Trophoblast cell (in vitro differentiated cells and primary cell): ENCODE measurements at regions not wholly inside any gene's neighbourhood (a gene's known extent, or its start where the extent isn't known, plus 50 kb on each side); places are given as distances from the start of the nearest gene placed in this dataset.

Experiments
- DNase-seq, 2 donors: peaks; one replicate each; pipeline ENCODE4 v3.0.0-alpha.2; 2016
- H2AFZ ChIP-seq: 2 replicates; pipeline ENCODE4 v1.6.1; 2013; ENCODE audit warnings: low read length, moderate library complexity, mild to moderate bottlenecking; ENCODE audit not compliant: insufficient read depth, poor library complexity
- H2AK5ac ChIP-seq: 2 replicates; pipeline ENCODE4 v1.6.1; 2013; ENCODE audit warnings: mild to moderate bottlenecking, low read length
- H2BK120ac ChIP-seq: 2 replicates; pipeline ENCODE4 v1.6.1; 2013; ENCODE audit warnings: low read length, mild to moderate bottlenecking, moderate library complexity; ENCODE audit not compliant: insufficient read depth, poor library complexity
- H2BK12ac ChIP-seq: 2 replicates; pipeline ENCODE4 v1.6.1; 2013; ENCODE audit warnings: mild to moderate bottlenecking, low read length, moderate library complexity
- H2BK5ac ChIP-seq: 2 replicates; pipeline ENCODE4 v1.6.1; 2013; ENCODE audit warnings: low read length, low read depth, moderate library complexity, mild to moderate bottlenecking; ENCODE audit not compliant: poor library complexity
- H3K14ac ChIP-seq: 2 replicates; pipeline ENCODE4 v1.6.1; 2013; ENCODE audit warnings: mild to moderate bottlenecking, low read length
- H3K18ac ChIP-seq: 2 replicates; pipeline ENCODE4 v1.6.1; 2013; ENCODE audit warnings: mild to moderate bottlenecking, low read length
- H3K23ac ChIP-seq: 2 replicates; pipeline ENCODE4 v1.6.1; 2013; ENCODE audit warnings: low read length
- H3K27ac ChIP-seq: 2 replicates; pipeline ENCODE4 v1.5.1; 2013; ENCODE audit warnings: low read depth, mild to moderate bottlenecking, inconsistent platforms, low read length, moderate library complexity
- H3K27me3 ChIP-seq: 2 replicates; pipeline ENCODE4 v1.6.1; 2013; ENCODE audit warnings: inconsistent platforms, mild to moderate bottlenecking, low read length, moderate library complexity; ENCODE audit not compliant: insufficient read depth
- H3K36me3 ChIP-seq, 2 experiments: 1 replicate in 1 of 2; 2 replicates in 1 of 2; pipeline ENCODE4 v1.6.1; 2013; ENCODE audit warnings: low read length in 2 of 2, mild to moderate bottlenecking in 2 of 2, moderate library complexity in 1 of 2; ENCODE audit not compliant: insufficient read depth in 2 of 2, control insufficient read depth in 1 of 2
- H3K4ac ChIP-seq: 2 replicates; pipeline ENCODE4 v1.6.1; 2013; ENCODE audit warnings: low read depth, mild to moderate bottlenecking, low read length, moderate library complexity
- H3K4me1 ChIP-seq, 2 experiments: 1 replicate in 1 of 2; 2 replicates in 1 of 2; pipeline ENCODE4 v1.6.1; 2013; ENCODE audit warnings: low read length in 2 of 2, mild to moderate bottlenecking in 2 of 2, moderate library complexity in 1 of 2; ENCODE audit not compliant: insufficient read depth in 2 of 2, control insufficient read depth in 1 of 2
- H3K4me2 ChIP-seq: 2 replicates; pipeline ENCODE4 v1.6.1; 2013; ENCODE audit warnings: inconsistent platforms, mild to moderate bottlenecking, low read length, moderate library complexity
- H3K4me3 ChIP-seq: 2 replicates; pipeline ENCODE4 v1.5.1; 2013; ENCODE audit warnings: mild to moderate bottlenecking, low read depth, low read length, inconsistent platforms
- H3K79me1 ChIP-seq: one replicate; pipeline ENCODE4 v1.6.1; 2013; ENCODE audit warnings: low read length
- H3K79me2 ChIP-seq: 2 replicates; pipeline ENCODE4 v1.6.1; 2013; ENCODE audit warnings: low read length, mild to moderate bottlenecking; ENCODE audit not compliant: control insufficient read depth, insufficient read depth, poor library complexity
- H3K9ac ChIP-seq: 2 replicates; pipeline ENCODE4 v1.6.1; 2013; ENCODE audit warnings: mild to moderate bottlenecking, low read length
- H3K9me3 ChIP-seq: 2 replicates; pipeline ENCODE4 v1.6.1; 2013; ENCODE audit warnings: low read depth, mild to moderate bottlenecking, control low read depth, inconsistent platforms, low read length; ENCODE audit not compliant: insufficient read depth
- H4K12ac ChIP-seq: 2 replicates; pipeline ENCODE4 v1.6.1; 2013; ENCODE audit warnings: low read depth, mild to moderate bottlenecking, low read length, moderate library complexity
- H4K8ac ChIP-seq: 2 replicates; pipeline ENCODE4 v1.6.1; 2013; ENCODE audit warnings: low read depth, mild to moderate bottlenecking, low read length, moderate library complexity
- H4K91ac ChIP-seq: one replicate; pipeline ENCODE4 v1.6.1; 2013; ENCODE audit warnings: low read depth, mild to moderate bottlenecking, low read length, moderate library complexity
- WGBS: extraction: QIAGEN DNeasy Blood & Tissue Kit; methylation state at CpG from one replicate; pipeline ENCODE4 v1.1.7; 2013; ENCODE audit warnings: missing lambda C conversion rate; ENCODE audit not compliant: insufficient read length, insufficient coverage; ENCODE audit errors: extremely low coverage; 5-methylcytosine and 5-hydroxymethylcytosine counted together

DNA sequence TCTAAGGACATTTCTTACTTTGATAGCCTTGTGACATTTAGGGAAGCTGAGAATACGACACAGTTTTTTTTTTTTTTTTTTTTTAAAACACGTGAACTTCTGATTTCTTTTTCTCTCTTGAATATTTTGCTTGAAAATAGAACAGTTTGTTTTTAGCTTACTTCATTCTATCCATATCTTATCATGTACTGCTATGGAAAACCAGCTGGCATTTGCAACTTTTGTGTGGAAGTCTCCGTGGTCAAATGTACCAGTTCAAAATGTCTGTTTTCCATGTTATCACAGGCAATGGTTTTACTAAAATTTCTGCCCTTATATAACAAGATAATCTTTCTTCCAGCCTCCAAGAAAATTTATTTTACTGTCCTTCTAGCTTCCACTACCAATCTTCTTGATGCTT, 821.6 kb downstream of the DNAJB9 start:
- H3K4ac ChIP-seq: no peak overlapping the region
- no peak overlapping the region for H3K27ac ChIP-seq
- H3K18ac ChIP-seq: no peak overlapping the region
- H4K12ac ChIP-seq: no peak overlapping the region
- H3K14ac ChIP-seq: no peak overlapping the region
- no peak overlapping the region for H4K8ac ChIP-seq
- WGBS: no CpG with 5 or more reads among the region's 3 CpGs
- H3K4me1 ChIP-seq: no peaks in the 10 kb centered on the region
- H2BK12ac ChIP-seq: no peak overlapping the region
- no peaks in the 10 kb centered on the region for H3K27me3 ChIP-seq
- H2AFZ ChIP-seq: no peak overlapping the region
- no peak overlapping the region for H2BK5ac ChIP-seq
- no peak overlapping the region for H3K23ac ChIP-seq
- H3K36me3 ChIP-seq: no peaks in the 10 kb centered on the region
- H3K4me3 ChIP-seq: no peak overlapping the region
- no peak overlapping the region for H4K91ac ChIP-seq
- no peak overlapping the region for H2AK5ac ChIP-seq
- no peak overlapping the region for H3K4me2 ChIP-seq
- no peak for DNase-seq
- H3K9me3 ChIP-seq: no peaks in the 10 kb centered on the region
- no peak overlapping the region for H2BK120ac ChIP-seq
- no peak overlapping the region for H3K9ac ChIP-seq
- H3K79me1 ChIP-seq: no peaks in the 10 kb centered on the region
- H3K79me2 ChIP-seq: no peaks in the 10 kb centered on the region

DNA sequence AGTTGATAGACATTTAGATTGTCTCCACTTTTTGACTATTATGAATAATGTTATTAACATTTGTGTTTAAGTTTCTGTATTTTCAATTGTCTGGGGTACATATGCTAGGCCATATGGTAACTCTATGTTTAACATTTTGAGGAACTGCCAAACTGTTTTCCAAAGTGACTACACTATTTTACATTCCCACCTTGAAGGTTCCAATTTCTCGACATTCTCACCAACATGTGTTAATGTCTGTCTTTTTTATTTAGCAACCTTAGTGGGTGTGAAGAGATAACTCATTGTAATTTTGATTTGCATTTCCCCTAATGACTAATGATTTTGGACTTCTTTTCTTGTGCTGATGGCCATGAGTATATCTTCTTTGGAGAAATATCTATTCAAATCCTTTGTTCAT, 832.4 kb downstream of the DNAJB9 start:
- no CpG with 5 or more reads among the region's 1 CpG for WGBS
- H2BK5ac ChIP-seq: no peak overlapping the region
- H3K4me3 ChIP-seq: no peak overlapping the region

DNA sequence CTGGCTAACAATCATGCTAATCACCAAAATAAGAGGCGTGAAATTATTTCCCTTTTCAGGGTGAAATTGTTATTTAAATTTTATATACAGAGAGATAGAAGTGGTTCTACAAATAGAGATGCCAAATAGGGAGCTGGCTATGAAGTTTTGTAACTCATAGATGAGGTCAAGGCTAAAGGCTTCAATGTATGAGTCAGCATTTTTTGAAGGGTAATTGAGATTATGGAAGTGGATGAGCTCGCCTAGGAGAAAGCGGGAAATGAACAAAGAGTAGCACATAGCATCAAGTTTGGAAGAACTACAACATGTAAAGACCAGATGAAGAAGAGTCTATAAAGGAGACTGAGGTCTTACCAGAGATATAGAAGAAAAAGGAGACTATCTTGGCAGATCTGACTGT, 838.1 kb downstream of the DNAJB9 start:
- Histone ChIP-seq H3K79me1 (no peaks in the 10 kb centered on the region), H2BK5ac (no peak overlapping the region), H3K18ac (no peak overlapping the region), H4K8ac (no peak overlapping the region), H4K91ac (no peak overlapping the region), H2BK120ac (no peak overlapping the region), H3K9me3 (no peaks in the 10 kb centered on the region), H3K4me1 (no peaks in the 10 kb centered on the region), H2AK5ac (no peak overlapping the region), H3K4me3 (no peak overlapping the region), H3K9ac (no peak overlapping the region), H3K4ac (no peak overlapping the region), H2AFZ (no peak overlapping the region), H4K12ac (no peak overlapping the region), H3K36me3 (no peaks in the 10 kb centered on the region), H3K14ac (no peak overlapping the region), H3K27me3 (no peaks in the 10 kb centered on the region), H3K4me2 (no peak overlapping the region), H2BK12ac (no peak overlapping the region), H3K23ac (no peak overlapping the region), H3K27ac (no peak overlapping the region), H3K79me2 (no peaks in the 10 kb centered on the region)
- DNase-seq: no peak
- WGBS: no CpG with 5 or more reads among the region's 3 CpGs

More for the DNA sequence above, 832.4 kb downstream of the DNAJB9 start:
- Histone ChIP-seq H4K12ac (no peak overlapping the region), H3K4me2 (no peak overlapping the region), H3K9me3 (no peaks in the 10 kb centered on the region), H3K23ac (no peak overlapping the region), H3K4ac (no peak overlapping the region), H3K36me3 (no peaks in the 10 kb centered on the region), H3K18ac (no peak overlapping the region), H2BK12ac (no peak overlapping the region), H3K14ac (no peak overlapping the region), H3K79me2 (no peaks in the 10 kb centered on the region), H2BK120ac (no peak overlapping the region), H3K27me3 (no peaks in the 10 kb centered on the region), H2AK5ac (no peak overlapping the region), H3K27ac (no peak overlapping the region), H3K79me1 (no peaks in the 10 kb centered on the region), H4K8ac (no peak overlapping the region), H3K9ac (no peak overlapping the region), H2AFZ (no peak overlapping the region), H4K91ac (no peak overlapping the region), H3K4me1 (no peaks in the 10 kb centered on the region)
- no peak for DNase-seq

DNA sequence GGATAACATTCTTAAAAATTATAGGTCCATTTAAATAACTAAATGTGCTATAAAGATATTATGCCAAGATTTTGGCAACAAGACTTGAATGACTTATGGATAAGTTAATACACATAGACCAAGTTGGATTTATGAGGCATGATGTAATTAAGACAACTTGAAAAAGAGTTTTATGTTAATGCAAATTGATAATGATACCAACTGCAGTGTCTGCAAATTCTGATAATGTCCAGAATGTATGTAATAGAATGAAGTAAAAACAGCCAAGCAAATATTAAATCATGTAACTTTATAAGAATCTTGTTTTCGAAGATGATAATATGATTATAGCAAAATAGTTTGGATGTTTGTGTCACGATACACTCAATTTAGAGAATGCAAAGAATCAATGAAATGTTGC, 868.3 kb downstream of the DNAJB9 start:
- Histone ChIP-seq H2AFZ (no peak overlapping the region), H3K23ac (no peak overlapping the region), H3K9ac (no peak overlapping the region), H3K4me1 (no peaks in the 10 kb centered on the region), H3K18ac (no peak overlapping the region), H4K91ac (no peak overlapping the region), H4K12ac (no peak overlapping the region), H4K8ac (no peak overlapping the region), H3K14ac (no peak overlapping the region), H2BK12ac (no peak overlapping the region), H2AK5ac (no peak overlapping the region), H3K79me2 (no peaks in the 10 kb centered on the region), H3K4ac (no peak overlapping the region), H3K27me3 (no peaks in the 10 kb centered on the region), H3K4me3 (no peak overlapping the region), H2BK120ac (no peak overlapping the region), H3K27ac (no peak overlapping the region), H3K79me1 (no peaks in the 10 kb centered on the region), H3K9me3 (no peaks in the 10 kb centered on the region), H3K4me2 (no peak overlapping the region), H3K36me3 (no peaks in the 10 kb centered on the region), H2BK5ac (no peak overlapping the region)
- no peak for DNase-seq
- no CpG with 5 or more reads among the region's 2 CpGs for WGBS
